GM12872 (cell line): ENCODE measurements at regions not wholly inside any gene's neighbourhood (a gene's known extent, or its start where the extent isn't known, plus 50 kb on each side); places are given as distances from the start of the nearest gene placed in this dataset.

ENCODE experiments used
- TF ChIP-seq, protein P1 (sequence below): IDR thresholded peaks from 3 replicates; pipeline ENCODE4 v1.5.1; 2011; ENCODE audit warnings: low read depth, mild to moderate bottlenecking, low read length, moderate library complexity; ENCODE audit not compliant: insufficient read depth

DNA sequence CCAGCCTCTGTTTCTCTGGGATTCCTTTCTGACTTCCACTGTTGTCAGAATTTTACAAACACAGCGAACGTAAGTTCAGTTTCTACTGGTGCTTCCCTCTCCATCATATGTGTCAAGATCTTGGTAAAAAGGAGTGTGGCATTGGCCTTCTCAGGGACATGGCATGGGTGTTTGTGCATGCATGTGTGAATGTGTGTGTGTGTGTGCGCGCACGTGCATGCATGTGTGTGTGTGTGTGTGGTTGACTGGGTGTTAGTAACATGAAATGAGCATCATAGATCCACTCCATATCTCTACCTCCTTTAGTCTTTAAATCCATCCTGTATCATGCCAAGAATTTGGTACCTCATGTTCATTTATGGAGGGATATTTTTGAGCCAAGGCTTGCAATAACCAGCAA is 411.3 kb downstream of the NPHP4 start:
- TF ChIP-seq, protein P1, sequence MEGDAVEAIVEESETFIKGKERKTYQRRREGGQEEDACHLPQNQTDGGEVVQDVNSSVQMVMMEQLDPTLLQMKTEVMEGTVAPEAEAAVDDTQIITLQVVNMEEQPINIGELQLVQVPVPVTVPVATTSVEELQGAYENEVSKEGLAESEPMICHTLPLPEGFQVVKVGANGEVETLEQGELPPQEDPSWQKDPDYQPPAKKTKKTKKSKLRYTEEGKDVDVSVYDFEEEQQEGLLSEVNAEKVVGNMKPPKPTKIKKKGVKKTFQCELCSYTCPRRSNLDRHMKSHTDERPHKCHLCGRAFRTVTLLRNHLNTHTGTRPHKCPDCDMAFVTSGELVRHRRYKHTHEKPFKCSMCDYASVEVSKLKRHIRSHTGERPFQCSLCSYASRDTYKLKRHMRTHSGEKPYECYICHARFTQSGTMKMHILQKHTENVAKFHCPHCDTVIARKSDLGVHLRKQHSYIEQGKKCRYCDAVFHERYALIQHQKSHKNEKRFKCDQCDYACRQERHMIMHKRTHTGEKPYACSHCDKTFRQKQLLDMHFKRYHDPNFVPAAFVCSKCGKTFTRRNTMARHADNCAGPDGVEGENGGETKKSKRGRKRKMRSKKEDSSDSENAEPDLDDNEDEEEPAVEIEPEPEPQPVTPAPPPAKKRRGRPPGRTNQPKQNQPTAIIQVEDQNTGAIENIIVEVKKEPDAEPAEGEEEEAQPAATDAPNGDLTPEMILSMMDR, result no peak

DNA sequence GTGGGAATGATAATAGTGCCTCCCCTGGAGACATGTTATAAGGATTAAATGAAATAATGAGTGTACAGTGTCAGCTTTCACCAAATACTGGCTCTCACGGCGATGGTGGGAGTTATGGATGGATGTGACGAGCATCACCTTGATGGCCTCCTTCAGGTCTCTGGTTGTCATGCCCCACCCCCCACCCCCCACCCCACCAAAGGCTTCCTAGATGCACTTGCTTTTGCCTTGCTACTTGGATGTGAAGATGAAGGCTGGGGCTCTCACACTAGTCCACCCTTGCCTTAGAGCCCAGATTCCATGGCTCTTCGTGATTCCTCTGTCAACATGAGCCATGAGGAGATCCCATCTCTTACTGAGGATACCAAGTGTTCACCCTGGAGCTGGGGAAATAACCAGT is 412.3 kb downstream of the NPHP4 start:
- TF ChIP-seq, protein P1, result no peak

DNA sequence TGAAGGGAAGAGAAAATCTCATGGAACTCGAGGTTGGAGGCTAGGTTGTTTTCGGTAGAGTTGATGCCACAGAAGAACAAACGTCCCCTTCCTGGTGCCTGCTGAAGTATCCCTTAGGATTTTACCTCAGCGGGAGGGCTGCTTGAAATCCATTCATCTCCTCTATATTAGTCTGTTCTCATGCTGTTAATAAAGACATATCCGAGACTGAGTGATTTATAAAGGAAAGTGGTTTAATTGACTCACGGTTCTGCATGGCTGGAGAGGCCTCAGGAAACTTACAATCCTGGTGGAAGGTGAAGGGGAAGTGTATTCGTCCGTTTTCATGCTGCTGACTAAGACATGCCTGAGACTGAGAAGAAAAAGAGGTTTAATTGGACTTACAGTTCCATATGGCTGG is 413.5 kb downstream of the NPHP4 start:
- TF ChIP-seq, protein P1, result no peak

DNA sequence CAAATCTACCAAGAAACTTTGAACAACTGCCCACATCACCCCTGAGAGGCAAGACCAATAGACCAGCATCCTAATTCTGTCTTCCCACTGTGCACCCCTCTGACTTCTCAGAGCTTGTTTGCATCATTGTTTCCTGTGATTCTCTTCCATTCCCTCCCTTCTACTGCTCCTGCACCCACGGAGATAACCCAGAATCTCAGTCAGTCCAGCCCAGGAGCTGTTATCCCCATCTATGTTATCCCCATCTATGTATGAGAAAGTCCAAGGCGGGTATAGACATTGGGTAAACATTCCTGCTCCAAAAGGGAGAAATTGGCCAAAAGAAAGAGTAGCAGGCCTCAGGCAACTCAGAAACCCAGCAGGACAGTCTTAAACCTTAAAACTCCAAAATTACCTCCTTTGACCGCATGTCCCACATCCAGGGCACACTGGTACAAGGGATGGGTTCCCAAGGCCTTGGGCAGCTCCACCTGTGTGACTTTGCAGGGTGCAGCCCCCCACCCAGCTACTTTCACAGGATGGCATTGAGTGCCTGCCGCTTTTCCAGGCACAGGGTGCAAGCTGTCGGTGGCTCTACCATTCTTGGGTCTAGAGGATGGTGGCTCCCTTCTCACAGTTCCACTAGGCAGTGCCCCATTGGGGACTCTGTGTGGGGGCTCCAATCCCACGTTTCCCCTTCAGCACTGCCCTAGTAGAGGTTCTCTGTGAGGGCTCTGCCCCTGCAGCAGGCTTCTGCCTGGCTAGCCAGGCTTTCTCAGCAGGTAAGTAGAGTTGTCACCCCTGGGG is 414.8 kb downstream of the NPHP4 start:
- TF ChIP-seq, protein P1, result no peak

DNA sequence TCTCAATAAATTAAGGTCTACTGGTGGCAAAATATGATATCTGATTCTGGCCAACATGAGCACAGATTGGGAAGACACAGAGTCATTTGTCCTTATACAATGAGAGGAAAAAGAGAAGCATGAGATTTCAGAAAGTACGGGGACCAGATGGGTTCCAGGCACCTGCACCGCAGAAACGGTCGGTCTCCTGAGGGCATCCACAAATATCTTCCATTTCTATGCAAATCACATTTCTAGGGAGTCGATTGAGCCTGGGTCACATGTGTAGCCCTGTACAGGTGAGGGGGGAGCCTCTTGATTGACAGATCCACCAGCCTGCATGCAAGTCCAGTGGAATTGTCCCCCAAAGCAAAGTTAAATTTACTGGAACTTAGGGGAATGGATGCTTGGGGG is 415.6 kb downstream of the NPHP4 start:
- TF ChIP-seq, protein P1, result no peak

DNA sequence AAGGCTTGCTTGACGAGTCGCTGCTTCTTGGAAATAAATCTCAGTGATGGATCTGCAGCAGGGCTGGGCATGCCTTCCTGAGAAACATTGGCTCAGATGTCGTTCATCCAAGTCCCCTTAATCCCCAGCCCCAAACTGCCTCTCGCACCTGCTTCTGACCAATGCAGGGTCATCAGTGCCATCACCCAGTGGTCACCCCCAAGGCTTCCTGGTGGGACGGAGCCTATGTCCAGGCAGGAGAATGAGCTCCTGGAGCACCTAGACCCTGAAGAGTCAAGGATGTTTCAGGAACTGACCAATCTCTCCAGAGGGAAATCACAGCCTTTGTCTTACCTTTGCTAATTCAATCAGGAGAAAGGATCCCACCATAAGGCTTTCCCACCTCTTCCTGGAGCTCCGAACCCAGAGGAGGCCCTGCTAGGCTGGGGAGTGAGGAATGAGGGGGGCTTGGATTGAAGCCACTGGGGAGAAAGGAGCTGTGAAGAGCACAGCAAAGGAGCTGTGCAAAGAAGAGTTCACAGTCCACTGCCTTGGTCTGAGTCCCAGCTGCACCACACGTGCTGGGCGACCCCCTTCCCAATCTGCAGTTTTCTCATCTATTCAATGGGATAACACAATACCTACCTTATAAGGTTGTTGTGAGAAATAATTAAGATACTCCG is 416.1 kb downstream of the NPHP4 start:
- TF ChIP-seq, protein P1, result no peak

DNA sequence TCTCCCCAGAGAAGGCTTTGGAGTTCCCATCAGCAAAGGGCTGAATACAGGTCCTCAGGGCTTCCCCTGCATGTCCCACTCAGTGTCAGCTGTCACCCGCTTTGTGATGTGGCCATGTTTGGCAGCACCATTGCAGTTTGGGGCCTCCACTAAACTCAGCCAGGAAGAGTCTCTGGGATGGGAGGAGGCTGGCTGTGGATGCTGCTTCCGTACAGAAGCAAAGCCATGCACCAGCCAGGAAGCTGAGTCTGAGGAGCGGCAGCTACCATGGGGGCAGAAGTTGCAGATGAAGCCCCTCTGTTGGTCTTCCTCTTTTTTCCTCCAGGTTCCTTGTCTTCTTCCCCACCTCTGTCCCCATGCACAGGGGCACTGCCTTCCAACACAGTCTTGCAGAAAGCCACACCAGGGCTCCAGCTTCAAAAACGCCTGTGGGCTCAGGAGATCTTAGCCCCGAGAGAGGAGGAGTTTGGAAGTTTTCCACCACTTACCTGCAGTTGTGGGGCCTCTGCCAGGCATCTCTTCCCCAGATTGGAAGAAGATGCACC is 416.8 kb downstream of the NPHP4 start:
- TF ChIP-seq, protein P1, result no peak
